ENCODE measurements at regions not wholly inside any gene's neighbourhood (a gene's known extent, or its start where the extent isn't known, plus 50 kb on each side); places are given as distances from the start of the nearest gene placed in this dataset.

DNA sequence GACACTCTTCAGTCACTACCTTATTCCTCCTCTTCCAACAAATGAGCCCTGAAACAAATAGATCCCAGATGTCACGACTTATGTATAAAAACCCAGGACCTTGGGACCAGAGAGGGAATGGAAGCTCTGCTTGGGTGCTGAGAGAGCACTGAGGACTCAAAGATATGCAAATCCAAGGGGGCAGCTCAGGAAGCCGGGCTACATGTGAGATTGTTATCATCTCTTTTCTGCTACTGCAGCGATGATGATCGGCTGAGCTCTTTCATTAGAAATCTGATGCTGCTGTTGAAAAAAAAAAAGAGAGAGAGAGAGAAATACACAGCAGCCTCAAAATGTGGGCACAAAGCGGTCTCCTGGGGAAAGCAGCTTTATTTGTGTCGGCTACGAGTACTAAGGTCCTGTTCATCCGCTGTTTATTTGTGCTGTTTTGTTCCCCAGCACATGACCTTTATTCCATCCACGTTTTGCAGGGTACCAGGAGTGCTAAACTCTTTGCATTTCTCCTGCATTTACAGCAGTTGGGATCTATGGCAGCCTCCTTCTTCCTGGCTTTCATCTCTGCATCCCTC, 120.2 kb downstream of the TRIM29 start:
- ChIA-PET CTCF (no interaction called here), POLR2A (no interaction called here)
- no peaks in the 10 kb centered on the region for H3K36me3 Mint-ChIP-seq (ENCODE audit: low read depth)
- peaks cover 33% of the 10 kb centered on the region for H3K27me3 Mint-ChIP-seq
- no peak overlapping the region for H3K4me3 Mint-ChIP-seq
- no peak overlapping the region for H3K27ac Mint-ChIP-seq
- no peak for DNase-seq
- no peaks in the 10 kb centered on the region for H3K9me3 Mint-ChIP-seq
- no peaks in the 10 kb centered on the region for H3K4me1 Mint-ChIP-seq

DNA sequence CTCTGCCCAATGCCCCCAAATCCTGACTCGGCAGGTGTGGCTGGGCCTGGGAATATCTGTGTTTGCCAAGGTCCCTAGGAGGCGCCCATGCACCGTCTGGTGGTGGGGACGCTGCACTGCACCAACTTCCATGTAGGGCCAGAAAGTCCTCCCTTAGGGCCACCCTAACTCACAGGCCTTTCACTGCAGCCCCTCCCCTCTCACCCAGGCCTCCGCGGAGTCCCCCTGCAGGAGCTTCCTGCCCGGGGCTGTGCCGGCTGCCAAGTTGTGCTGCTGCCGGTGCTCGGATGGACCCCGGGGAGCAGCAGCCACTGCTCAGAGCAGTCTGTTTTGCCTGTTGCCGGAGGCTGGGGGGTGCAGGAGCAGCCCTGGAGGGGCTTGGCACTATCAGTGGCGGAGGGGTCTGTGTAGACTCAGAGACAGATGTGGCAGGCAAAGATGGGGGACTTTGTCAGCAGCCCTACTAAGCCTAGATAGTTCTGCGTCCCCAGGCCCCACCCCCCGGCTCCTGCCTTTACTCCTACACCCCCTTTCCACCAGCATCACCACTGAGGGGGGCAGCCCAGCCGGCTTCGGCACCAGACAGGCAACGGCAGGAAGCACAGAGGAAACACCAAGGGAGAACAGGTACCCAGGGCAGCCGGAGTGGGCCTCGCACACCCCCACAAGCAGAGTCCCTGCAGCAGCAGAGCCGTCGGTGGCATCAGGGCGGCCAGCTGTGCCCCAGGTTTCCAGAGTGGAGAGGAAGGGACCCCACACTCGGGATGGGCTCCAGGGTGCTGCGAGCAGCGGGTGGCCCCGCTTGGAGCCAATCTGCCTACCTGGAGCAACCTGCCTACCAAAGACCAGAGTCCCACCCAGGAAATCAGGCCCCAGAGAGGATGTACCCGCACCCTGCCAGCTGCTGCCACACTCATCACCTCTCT, 124.3 kb downstream of the TRIM29 start:
- Mint-ChIP-seq H3K9me3 (no peaks in the 10 kb centered on the region), H3K36me3 (ENCODE audit: low read depth) (no peaks in the 10 kb centered on the region), H3K4me1 (no peaks in the 10 kb centered on the region), H3K27ac (no peak overlapping the region), H3K4me3 (no peak overlapping the region), H3K27me3 (peaks cover 37% of the 10 kb centered on the region)
- DNase-seq, result no peak
- ChIA-PET CTCF (interaction anchor here (1.1 kb wide), 1 partner anchor 21 kb away, joined by 3 read pairs; no protein-coding TSS in a partner anchor), POLR2A (no interaction called here)

DNA sequence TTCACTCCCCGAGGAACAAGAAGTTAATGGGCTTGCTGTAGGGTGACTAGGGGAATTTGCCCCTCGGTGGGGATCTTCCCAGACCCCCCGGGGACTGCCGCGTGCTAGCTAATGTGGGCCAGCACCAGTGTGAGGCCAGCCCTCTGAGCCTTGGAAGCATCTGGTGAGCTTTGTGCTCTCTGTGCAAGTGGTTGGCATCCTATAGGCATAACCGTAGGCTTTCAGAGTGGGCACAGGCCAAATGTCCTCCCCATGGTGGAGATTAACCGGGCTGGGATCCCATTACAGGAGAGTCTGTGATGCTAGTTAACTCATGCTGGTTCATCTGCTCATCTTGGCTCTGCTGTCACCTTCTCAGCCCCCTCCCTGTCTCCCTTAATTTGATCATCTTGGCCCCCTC, 125.7 kb downstream of the TRIM29 start:
- ChIA-PET POLR2A (no interaction called here), CTCF (interaction anchor here (0.9 to 1.1 kb wide), 2 partner anchors 10 to 20 kb away, joined by 3 read pairs; no protein-coding TSS in a partner anchor)
- no peak overlapping the region for H3K4me3 Mint-ChIP-seq
- no peaks in the 10 kb centered on the region for H3K36me3 Mint-ChIP-seq (ENCODE audit: low read depth)
- H3K27me3 Mint-ChIP-seq, result peaks cover 33% of the 10 kb centered on the region
- no peak overlapping the region for H3K27ac Mint-ChIP-seq
- no peak for DNase-seq
- no peaks in the 10 kb centered on the region for H3K4me1 Mint-ChIP-seq
- H3K9me3 Mint-ChIP-seq, result no peaks in the 10 kb centered on the region

DNA sequence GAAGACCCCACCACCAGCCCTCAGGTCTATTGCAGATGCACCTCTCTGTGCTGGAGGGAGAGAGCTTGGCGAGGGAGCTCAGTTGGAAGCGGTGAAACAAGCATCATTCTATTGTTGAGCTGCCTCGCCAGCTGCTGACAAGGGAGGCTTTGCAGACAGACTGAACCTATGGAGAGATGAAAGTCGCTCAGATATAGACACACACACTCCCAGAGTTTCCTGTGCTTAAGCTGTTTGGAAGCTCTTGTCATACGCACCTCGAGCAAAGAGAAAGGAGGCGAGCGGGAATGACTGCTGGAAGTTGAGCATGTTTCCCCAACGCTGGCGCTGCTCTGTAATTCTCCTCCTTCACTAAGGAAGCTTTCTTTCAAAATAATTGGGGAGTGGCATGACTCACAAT, 126.1 kb downstream of the TRIM29 start:
- Mint-ChIP-seq H3K27me3 (peaks cover 31% of the 10 kb centered on the region), H3K27ac (no peak overlapping the region), H3K36me3 (ENCODE audit: low read depth) (no peaks in the 10 kb centered on the region), H3K4me3 (no peak overlapping the region), H3K4me1 (no peaks in the 10 kb centered on the region), H3K9me3 (no peaks in the 10 kb centered on the region)
- CTCF ChIA-PET, result interaction anchor here (0.9 kb wide), 1 partner anchor 10 kb away, joined by 3 read pairs; no protein-coding TSS in a partner anchor
- DNase-seq, result no peak
- POLR2A ChIA-PET, result no interaction called here

DNA sequence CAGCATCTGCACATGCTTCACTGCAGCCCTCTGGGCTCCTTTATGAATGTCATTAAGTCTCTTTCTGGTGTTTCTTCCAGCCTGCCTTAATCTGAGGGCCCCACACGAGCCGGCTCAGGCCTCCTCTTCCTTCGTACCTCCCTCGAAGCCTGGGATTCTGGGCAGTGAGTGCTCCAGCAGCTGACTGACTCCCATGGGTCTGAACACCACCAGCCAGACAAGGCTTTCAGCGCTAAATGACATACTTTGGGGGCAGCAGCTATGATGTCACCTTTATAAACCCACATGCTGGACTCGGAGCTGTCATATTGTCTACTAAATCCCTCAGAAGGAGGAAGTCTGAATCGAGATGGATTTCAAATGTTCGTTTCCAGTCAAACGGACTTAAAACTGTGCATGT, 127.1 kb downstream of the TRIM29 start:
- CTCF ChIA-PET, result no interaction called here
- no peak overlapping the region for H3K4me3 Mint-ChIP-seq

DNA sequence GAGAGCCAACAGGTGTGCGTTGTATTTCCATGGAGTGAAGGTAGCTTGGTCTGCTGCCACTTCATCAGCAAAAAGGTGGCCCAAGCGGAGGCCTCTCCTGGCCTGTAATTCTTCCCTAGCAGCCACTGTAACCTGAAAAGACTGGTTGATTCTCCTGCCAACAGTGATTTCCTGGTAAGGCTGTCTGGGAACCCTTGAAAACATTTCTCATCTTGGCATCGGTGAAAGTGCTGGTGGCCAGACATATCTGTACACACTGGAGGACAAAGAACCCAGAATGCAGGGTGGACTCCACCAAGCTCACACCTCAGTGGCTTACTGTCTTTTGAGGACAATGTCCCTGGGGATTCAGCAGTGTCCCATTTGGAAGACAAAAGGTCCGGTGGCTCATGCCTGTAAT, 128.0 kb downstream of the TRIM29 start:
- H3K9me3 Mint-ChIP-seq, result no peaks in the 10 kb centered on the region
- H3K4me1 Mint-ChIP-seq, result no peaks in the 10 kb centered on the region
- ChIA-PET POLR2A (no interaction called here), CTCF (no interaction called here)
- H3K27ac Mint-ChIP-seq, result no peak overlapping the region
- no peaks in the 10 kb centered on the region for H3K36me3 Mint-ChIP-seq (ENCODE audit: low read depth)
- H3K27me3 Mint-ChIP-seq, result peaks cover 14% of the 10 kb centered on the region
- DNase-seq, result no peak
- no peak overlapping the region for H3K4me3 Mint-ChIP-seq

More for the DNA sequence above, 127.1 kb downstream of the TRIM29 start:
- H3K9me3 Mint-ChIP-seq, result no peaks in the 10 kb centered on the region
- no peak overlapping the region for H3K27ac Mint-ChIP-seq
- no peak for DNase-seq
- peaks cover 22% of the 10 kb centered on the region for H3K27me3 Mint-ChIP-seq
- POLR2A ChIA-PET, result no interaction called here
- no peaks in the 10 kb centered on the region for H3K4me1 Mint-ChIP-seq
- no peaks in the 10 kb centered on the region for H3K36me3 Mint-ChIP-seq (ENCODE audit: low read depth)

DNA sequence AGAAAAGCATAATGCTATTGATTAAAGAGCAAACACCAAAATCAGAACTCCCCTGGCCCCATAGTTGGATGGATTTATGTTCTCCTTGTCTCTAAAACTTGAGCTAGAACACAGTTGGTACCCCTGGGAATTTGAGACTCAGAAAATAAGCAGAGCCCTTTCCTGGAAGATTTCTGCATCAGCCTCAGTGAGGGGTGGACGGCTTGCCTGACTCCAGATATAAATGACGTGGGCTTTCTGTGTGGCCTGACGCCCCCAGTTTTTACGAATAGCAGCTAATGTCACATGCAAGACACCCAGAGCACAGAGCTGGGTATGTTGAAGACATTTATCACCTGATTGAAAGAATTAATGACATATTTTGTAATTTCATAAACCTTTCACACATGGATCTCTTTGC, 130.8 kb downstream of the TRIM29 start:
- peaks cover 17% of the 10 kb centered on the region for H3K27me3 Mint-ChIP-seq
- ChIA-PET POLR2A (no interaction called here), CTCF (no interaction called here)
- no peak overlapping the region for H3K4me3 Mint-ChIP-seq
- no peaks in the 10 kb centered on the region for H3K9me3 Mint-ChIP-seq
- no peaks in the 10 kb centered on the region for H3K36me3 Mint-ChIP-seq (ENCODE audit: low read depth)
- H3K4me1 Mint-ChIP-seq, result no peaks in the 10 kb centered on the region
- no peak overlapping the region for H3K27ac Mint-ChIP-seq
- DNase-seq, result no peak

DNA sequence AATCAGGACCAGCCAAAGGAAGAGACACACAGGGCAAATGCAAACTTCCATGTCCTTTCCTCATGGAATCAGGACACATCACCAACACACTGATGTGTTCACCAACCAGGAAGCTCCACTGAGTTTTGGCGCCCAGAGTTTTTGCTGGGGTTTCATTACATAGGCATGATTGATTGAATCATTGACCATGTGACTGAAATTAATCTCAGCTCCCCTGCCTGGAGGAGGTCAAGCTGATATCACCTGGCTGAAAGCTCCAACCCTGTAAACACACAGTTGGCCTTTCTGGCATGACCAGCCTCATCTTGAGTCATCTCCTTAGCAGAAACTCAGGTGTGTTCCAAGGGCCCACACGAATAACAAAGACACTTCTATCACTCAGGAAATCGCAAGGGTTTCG, 133.2 kb downstream of the TRIM29 start:
- Mint-ChIP-seq H3K36me3 (ENCODE audit: low read depth) (no peaks in the 10 kb centered on the region), H3K4me1 (no peaks in the 10 kb centered on the region), H3K9me3 (no peaks in the 10 kb centered on the region), H3K27ac (no peak overlapping the region), H3K27me3 (peaks cover 28% of the 10 kb centered on the region), H3K4me3 (no peak overlapping the region)
- DNase-seq, result no peak
- ChIA-PET POLR2A (no interaction called here), CTCF (no interaction called here)

DNA sequence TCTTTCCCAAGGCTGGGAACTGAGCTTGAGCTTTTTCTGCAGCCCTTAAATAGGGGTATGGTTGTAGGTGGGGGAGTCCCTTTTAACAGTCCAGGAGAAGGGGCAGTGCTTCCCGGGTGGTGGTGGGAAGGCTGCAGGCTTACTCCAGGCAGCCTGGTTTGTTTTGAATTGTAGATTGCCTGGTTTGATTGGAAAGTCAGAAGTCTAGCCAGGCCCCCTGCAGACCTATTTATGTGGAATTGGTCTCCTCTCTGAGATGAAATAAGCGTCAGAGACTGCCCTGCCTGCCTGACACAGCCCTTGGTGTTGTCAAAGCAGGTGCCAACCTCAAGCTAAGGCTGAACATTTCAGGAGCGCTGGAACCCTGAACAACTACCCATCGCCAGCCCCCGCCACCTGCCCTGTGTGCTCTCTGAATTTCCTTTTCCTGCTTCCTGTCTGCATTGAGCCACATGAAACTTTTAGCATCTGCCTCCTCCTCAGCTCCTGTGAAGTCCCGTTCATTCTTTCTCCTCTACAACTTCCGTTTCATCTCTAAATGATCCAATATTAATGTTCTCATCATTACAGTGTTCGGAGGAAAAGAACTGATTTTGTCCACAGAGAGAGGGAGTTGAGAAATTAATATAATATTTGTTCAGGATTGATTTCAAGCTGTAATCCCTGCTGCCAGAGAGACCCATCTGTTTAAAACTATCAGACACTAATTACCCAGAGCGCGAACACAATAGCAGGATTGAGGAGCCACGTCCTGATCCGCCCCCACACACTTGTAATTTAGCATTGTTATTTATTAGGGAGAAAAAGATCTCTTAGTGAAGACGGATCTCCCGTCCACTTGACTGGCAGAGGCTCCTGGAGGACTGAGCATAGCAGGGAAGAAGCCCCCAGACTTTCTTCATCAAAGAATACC, 136.5 kb downstream of the TRIM29 start:
- Mint-ChIP-seq H3K4me1 (no peaks in the 10 kb centered on the region), H3K36me3 (ENCODE audit: low read depth) (no peaks in the 10 kb centered on the region), H3K27ac (no peak overlapping the region), H3K9me3 (no peaks in the 10 kb centered on the region), H3K27me3 (peaks cover 23% of the 10 kb centered on the region), H3K4me3 (no peak overlapping the region)
- ChIA-PET POLR2A (no interaction called here), CTCF (interaction anchor here (0.6 to 0.7 kb wide), 2 partner anchors 10 to 776 kb away, joined by 3 read pairs; no protein-coding TSS in a partner anchor)
- no peak for DNase-seq

DNA sequence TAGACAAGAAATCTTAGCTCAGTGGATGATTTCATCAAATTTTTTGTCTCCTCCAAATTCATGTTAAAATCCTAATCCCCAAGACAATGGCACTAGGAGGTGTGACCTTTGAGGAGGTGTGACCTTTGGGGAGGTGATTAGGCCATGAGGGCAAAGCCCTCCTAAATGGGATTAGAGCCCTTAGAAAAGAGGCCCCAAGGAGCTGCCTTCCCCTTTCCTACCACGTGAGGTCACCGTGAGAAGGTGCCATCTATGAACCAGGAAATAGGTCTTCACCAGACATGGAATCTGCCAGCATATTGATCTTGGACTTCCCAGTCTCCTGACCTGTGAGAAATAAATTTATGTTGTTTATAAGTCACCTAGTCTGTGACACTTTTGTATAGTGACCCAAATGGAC, 138.7 kb downstream of the TRIM29 start:
- POLR2A ChIA-PET, result no interaction called here
- Mint-ChIP-seq H3K4me3 (no peak overlapping the region), H3K9me3 (no peaks in the 10 kb centered on the region), H3K36me3 (ENCODE audit: low read depth) (no peaks in the 10 kb centered on the region), H3K4me1 (no peaks in the 10 kb centered on the region), H3K27ac (no peak overlapping the region), H3K27me3 (peaks cover 23% of the 10 kb centered on the region)
- CTCF ChIA-PET, result no interaction called here
- DNase-seq, result no peak

DNA sequence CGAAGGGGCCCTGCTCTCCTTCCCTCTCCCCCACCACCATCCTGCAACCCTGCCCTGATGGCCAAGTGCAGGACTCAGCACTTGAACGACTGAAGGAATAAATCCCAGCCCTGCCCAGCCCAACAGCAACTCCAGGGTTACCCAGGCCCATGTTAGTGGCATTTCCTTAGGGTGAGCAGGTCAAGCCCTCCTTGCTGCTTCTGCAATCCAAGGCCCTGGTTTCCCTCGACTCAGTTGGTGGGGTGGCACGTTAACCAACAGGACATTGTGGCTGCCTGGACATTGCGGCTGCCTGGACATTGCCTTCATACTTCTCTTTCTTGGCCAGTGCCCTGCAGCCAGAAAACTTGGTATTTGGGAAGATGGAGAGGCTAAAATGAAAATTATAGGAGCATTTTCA, 141.4 kb downstream of the TRIM29 start:
- Mint-ChIP-seq H3K4me1 (no peaks in the 10 kb centered on the region), H3K27me3 (peaks cover 7% of the 10 kb centered on the region), H3K27ac (no peak overlapping the region), H3K4me3 (no peak overlapping the region), H3K9me3 (no peaks in the 10 kb centered on the region), H3K36me3 (ENCODE audit: low read depth) (no peaks in the 10 kb centered on the region)
- DNase-seq, result no peak
- CTCF ChIA-PET, result no interaction called here
- POLR2A ChIA-PET, result no interaction called here

DNA sequence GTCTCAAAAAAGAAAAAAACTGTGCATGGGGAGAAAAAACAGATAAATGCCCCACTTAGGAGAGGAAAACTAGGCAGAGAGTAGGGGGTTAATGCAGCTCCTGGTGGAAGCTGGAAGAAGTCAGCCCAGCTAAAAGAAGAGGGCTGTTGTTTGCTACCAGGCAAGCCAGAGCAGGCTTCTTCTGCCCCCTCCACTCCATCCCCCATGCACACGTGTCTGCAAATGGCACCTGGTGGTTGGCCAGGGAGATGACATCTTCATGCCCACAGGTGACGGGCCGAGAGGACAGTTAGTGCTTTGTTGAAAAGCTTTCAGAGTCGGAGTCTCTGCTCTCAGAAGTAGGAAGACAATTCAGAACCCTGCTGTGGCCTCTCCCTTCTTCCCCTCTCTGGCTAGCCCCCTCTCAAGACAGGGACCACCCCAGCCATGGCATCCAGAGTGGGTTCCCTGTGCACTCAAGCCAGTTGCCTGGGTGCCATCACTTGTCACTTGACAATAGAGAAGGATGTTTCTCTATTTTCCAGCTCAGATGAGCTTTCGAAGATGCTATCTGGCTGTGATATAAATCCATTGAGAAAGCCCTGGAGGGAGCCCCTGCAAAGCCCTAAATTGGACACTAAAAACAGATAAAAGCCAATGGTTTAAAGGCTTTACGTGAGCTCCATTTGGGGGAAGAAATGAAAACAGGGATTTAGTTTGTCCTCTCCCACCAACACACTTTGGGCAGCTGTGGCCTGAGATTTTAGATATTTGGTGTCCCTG, 142.0 kb downstream of the TRIM29 start:
- no peak overlapping the region for H3K4me3 Mint-ChIP-seq
- CTCF ChIA-PET, result no interaction called here
- H3K4me1 Mint-ChIP-seq, result no peaks in the 10 kb centered on the region
- no peak for DNase-seq
- H3K9me3 Mint-ChIP-seq, result no peaks in the 10 kb centered on the region
- H3K27ac Mint-ChIP-seq, result no peak overlapping the region
- no peaks in the 10 kb centered on the region for H3K36me3 Mint-ChIP-seq (ENCODE audit: low read depth)
- POLR2A ChIA-PET, result no interaction called here
- peaks cover 4% of the 10 kb centered on the region for H3K27me3 Mint-ChIP-seq
